ENCODE measurements at regions not wholly inside any gene's neighbourhood (a gene's known extent, or its start where the extent isn't known, plus 50 kb on each side); places are given as distances from the start of the nearest gene placed in this dataset.

DNA sequence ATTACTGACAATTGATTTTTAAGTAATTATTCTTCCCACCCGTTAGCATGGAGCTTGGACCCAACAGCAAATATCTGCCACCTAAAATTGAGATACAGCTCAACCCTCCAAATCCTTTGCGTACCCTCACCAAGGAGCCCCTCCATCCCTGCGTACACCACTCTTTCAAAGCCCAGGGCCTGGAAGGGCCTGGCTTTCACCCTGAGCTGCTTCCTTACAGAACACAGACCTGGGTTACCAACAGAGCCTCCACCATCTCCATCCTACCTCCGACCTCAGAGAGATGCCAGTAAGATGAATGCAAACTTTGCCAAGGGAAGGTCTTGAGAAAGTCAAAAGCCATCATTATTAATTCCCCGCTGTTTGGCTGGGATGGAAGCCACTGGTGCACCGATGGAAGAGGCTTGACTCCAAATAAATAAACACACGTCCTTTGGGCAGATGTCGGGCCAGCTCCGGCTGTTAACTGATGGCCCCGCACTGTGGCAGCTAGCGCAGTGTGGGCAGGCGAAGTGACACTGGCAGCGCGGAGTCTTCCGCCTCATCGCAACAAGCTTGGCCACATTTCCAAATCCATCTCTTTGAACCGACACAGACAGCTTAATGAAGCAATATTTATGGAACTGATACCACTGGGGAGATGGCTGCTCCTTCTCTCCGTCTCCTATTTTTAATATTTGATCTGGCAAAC lies 150.2 kb upstream of the VSTM2B start:
- TF ChIP-seq CTCF (IDR thresholded peaks at IDR 0.05) (no peak), POLR2AphosphoS5 (IDR thresholded peaks at IDR 0.05; ENCODE audit: insufficient read depth in 1 of 2, low read depth in 1 of 2) (no peak)
